VCaP (cell line): ENCODE measurements at regions not wholly inside any gene's neighbourhood (a gene's known extent, or its start where the extent isn't known, plus 50 kb on each side); places are given as distances from the start of the nearest gene placed in this dataset.

Source experiments
- H3K27ac ChIP-seq: fragments of 450-650 bp; 2 replicates; pipeline ENCODE4 v1.5.1; 2017
- TF ChIP-seq, protein P1 (sequence below): fragments of 450-650 bp; conservative IDR thresholded peaks from 2 replicates; pipeline ENCODE4 v1.5.1; 2017; ENCODE audit warnings: mild to moderate bottlenecking, moderate library complexity

- no peak overlapping the region for H3K27ac ChIP-seq
- TF ChIP-seq, protein P1, sequence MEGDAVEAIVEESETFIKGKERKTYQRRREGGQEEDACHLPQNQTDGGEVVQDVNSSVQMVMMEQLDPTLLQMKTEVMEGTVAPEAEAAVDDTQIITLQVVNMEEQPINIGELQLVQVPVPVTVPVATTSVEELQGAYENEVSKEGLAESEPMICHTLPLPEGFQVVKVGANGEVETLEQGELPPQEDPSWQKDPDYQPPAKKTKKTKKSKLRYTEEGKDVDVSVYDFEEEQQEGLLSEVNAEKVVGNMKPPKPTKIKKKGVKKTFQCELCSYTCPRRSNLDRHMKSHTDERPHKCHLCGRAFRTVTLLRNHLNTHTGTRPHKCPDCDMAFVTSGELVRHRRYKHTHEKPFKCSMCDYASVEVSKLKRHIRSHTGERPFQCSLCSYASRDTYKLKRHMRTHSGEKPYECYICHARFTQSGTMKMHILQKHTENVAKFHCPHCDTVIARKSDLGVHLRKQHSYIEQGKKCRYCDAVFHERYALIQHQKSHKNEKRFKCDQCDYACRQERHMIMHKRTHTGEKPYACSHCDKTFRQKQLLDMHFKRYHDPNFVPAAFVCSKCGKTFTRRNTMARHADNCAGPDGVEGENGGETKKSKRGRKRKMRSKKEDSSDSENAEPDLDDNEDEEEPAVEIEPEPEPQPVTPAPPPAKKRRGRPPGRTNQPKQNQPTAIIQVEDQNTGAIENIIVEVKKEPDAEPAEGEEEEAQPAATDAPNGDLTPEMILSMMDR = no peak
These were observed 262.6 kb upstream of the ADAMTS16 start for GRCh38 chr5:4877579-4877978.

GRCh38 chr5:4879075-4879474 lies 261.1 kb upstream of the ADAMTS16 start:
- H3K27ac ChIP-seq = no peak overlapping the region

DNA sequence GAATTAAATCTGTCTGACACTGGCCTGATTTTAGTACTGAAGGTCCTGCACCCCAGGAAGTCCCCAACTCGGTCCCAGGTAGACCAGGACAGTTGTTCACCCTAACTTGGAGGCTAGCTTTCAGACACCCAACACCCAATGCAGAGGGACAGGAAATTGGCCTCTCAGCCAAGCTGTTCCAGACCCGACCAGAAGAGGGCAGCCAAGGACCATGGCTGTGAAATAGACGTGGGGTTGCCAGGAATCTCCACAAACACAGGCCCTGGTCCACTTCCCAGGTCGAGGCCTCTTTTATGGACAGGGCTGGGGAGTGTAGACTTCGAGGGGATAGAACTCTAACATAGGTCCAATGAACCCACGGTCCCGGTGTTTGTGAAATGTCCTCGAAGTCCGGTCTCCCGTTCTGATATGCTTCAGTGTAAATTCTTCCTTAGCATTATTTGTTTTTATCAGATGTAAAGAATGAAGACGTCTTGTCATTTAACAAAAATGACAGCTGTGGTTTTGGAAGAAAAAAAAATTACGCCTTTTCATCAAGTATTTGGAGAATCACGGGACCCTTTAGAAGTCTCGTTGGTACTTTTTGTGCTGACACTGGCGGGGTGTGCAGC lies 260.3 kb upstream of the ADAMTS16 start:
- TF ChIP-seq, protein P1 = peak; percentile 100
- no peak overlapping the region for H3K27ac ChIP-seq

More at GRCh38 chr5:4879075-4879474, 261.1 kb upstream of the ADAMTS16 start:
- TF ChIP-seq, protein P1 = no peak

DNA sequence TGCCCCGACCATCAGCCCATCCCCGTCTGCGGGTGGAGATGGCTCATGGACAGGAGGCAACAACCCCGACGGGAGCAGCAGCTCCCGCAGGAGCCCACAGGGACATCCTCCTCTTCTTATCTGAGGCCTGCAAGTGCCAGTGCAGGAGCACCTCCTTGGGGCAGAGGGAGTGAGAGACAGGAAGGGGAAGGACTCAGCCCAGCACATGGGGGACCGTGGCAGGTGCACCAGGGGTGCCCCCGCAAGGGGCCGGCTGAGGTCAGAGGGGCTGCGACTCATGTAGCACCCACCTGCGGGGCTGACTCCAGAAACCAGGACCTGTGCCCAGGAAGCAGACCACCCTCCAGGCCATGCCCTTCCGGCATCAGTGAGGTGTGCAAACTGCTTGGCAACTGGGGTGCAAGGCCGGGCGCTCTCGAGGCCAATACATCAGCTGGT lies 259.8 kb upstream of the ADAMTS16 start:
- no peak overlapping the region for H3K27ac ChIP-seq
- TF ChIP-seq, protein P1 = no peak

GRCh38 chr5:4881366-4882002 lies 258.6 kb upstream of the ADAMTS16 start:
- TF ChIP-seq, protein P1 = no peak
- no peak overlapping the region for H3K27ac ChIP-seq

DNA sequence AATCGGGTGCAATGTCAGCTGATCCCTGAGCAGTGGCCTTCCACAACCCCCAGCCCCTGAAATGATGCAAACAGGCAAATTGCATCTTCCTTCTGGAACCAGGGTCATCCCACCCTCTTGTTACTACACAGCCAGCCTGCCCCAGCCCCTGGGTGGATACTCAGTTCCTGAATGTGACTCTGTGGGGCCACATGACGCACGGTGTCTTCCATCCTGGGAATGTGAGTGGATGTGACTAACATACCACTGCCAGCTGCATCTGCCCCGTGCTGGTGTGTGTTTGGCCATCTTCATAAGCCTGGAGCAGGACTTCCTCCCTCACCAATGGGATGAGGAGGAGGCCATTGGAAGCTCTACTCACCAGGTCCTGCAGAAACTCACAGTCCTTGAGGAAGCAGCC lies 257.9 kb upstream of the ADAMTS16 start:
- TF ChIP-seq, protein P1 = no peak
- no peak overlapping the region for H3K27ac ChIP-seq

DNA sequence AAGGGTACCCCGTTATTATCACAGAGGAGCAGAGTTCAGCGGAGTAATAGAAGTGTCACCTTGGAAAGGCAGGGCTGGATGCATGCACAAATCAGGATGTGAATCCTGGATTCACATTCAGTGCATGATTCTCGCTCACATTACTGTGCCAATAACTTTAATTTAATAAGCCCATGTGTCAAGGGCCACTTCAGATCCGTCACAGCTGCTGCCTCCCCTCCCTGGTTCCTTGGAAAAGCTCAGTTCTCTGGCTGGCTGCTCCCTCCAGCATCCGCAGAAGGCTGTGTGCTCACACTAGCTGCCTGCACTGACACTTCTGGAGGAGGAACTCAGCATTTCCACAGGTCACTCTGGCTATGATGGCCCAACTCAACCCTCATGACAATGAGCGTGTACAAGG lies 256.8 kb upstream of the ADAMTS16 start:
- TF ChIP-seq, protein P1 = no peak
- no peak overlapping the region for H3K27ac ChIP-seq
